Right lobe of liver (tissue), 4 donors: ENCODE measurements at regions not wholly inside any gene's neighbourhood (a gene's known extent, or its start where the extent isn't known, plus 50 kb on each side); places are given as distances from the start of the nearest gene placed in this dataset.

Experiments used
- CTCF ChIP-seq, 4 donors: fragments of 200-600 bp in 3 of 4; fragments of 450-650 bp in 1 of 4; IDR thresholded peaks; one replicate each; pipeline versions ENCODE4 v1.5.1 to v1.8.0; 2016 to 2022; ENCODE audit warnings: antibody characterized with exemption in 4 of 4, mild to moderate bottlenecking in 2 of 4
- POLR2A ChIP-seq: fragments of 450-650 bp; IDR thresholded peaks from one replicate; pipeline ENCODE4 v1.6.1; 2017; ENCODE audit warnings: antibody characterized with exemption, mild to moderate bottlenecking
- donor health status: DM: no; HTN: no; CAD: no.
- donor health status: DM: no; HTN: no; CAD: no.
- donor health status: DM: no; HTN: yes; CAD: no.

DNA sequence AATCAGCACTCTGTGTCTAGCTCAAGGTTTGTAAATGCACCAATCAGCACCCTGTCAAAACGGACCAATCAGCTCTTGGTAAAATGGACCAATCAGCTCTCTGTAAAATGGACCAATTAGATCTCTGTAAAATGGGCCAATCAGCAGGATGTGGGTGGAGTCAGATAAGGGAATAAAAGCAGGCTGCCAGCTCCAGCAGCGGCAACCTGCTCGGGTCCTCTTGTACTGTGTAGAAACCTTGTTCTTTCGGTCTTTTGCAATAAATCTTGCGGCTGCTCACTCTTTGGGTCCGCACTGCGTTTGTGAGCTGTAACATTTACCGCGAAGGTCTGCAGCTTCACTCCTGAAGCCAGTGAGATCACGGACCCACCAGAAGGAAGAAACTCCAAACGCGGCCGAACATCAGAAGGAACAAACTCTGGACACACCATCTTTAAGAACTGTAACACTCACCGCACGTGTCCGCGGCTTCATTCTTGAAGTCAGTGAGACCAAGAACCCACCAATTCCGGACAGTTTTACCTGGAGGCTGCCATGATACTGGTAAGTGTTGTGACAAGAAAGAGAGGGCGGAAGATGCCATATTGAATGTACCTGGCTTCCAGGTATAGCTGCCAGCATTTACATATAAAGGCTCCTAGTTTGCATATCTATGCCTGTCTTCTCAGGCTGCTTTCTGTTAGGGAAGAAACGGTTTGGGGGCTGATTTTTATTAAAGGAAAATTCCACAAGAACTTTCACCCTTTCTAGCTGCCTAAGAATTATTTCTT is 758.5 kb upstream of the CTNND2 start:
- TF ChIP-seq POLR2A (no peak), CTCF (IDR thresholded peaks at IDR 0.05) (no peak)
